BJ (cell line): ENCODE measurements at regions not wholly inside any gene's neighbourhood (a gene's known extent, or its start where the extent isn't known, plus 50 kb on each side); places are given as distances from the start of the nearest gene placed in this dataset.

Source experiments
- CTCF ChIA-PET: fragments of 350-600 bp; formaldehyde crosslinking; extraction: SDS; loops from one replicate; lab custom pipeline; 2021; ENCODE audit warnings: antibody characterized with exemption, inconsistent platforms; lab: Yijun Ruan, JAX
- POLR2A ChIA-PET: fragments of 300-600 bp; sonication (Branson Sonifier 250); formaldehyde crosslinking; extraction: SDS; loops from one replicate; lab custom pipeline; 2021; ENCODE audit warnings: antibody characterized with exemption; lab: Charles Lee
- DNase-seq: peaks from one replicate; pipeline ENCODE4 v3.0.0-alpha.2; 2011; ENCODE audit warnings: low read depth
- H3K27me3 ChIP-seq: 2 replicates; pipeline ENCODE4 v1.6.0; 2011; ENCODE audit warnings: low read length; ENCODE audit not compliant: control insufficient read depth, insufficient read depth
- H3K36me3 ChIP-seq: 2 replicates; pipeline ENCODE4 v1.5.1; 2011; ENCODE audit warnings: low read length; ENCODE audit not compliant: control insufficient read depth, insufficient read depth
- H3K4me3 ChIP-seq: 2 replicates; pipeline ENCODE4 v1.5.1; 2011; ENCODE audit warnings: low read depth, mild to moderate bottlenecking, control low read depth, low read length
- TF ChIP-seq, protein P1 (sequence below): IDR thresholded peaks from 2 replicates; pipeline ENCODE4 v1.5.1; 2011; ENCODE audit warnings: low read depth, mild to moderate bottlenecking, control low read depth, inconsistent platforms, low read length, moderate library complexity; ENCODE audit not compliant: insufficient read depth

DNA sequence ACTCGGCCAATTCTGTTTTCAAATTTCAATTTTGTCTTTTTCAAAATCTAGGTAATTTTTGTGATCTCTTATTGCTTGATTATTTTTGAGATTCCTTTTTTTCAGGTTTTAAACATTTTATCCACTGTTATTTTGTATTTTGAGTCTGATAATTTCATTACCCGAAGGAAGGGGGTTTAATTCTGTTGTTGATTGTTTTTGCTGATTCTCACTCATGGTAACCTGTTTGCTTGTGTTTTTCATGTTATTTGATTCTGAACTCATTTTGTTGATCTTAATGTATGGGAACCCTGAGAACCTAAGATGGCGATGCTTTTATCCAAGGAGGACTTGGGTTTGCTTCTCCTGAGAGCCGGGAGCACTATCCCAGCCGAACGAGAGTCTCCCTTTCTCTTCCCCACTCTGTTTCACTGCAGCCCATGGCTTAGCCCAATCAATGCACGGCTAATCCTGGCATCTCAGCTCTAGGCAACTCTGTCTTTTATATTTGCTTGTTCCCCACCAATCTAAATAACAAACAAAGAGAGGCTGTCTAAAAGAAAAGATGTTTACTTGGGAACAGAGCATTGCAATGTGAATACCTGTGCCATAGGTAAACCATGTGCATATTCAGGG, 73.2 kb upstream of the ZCCHC2 start:
- TF ChIP-seq, protein P1, sequence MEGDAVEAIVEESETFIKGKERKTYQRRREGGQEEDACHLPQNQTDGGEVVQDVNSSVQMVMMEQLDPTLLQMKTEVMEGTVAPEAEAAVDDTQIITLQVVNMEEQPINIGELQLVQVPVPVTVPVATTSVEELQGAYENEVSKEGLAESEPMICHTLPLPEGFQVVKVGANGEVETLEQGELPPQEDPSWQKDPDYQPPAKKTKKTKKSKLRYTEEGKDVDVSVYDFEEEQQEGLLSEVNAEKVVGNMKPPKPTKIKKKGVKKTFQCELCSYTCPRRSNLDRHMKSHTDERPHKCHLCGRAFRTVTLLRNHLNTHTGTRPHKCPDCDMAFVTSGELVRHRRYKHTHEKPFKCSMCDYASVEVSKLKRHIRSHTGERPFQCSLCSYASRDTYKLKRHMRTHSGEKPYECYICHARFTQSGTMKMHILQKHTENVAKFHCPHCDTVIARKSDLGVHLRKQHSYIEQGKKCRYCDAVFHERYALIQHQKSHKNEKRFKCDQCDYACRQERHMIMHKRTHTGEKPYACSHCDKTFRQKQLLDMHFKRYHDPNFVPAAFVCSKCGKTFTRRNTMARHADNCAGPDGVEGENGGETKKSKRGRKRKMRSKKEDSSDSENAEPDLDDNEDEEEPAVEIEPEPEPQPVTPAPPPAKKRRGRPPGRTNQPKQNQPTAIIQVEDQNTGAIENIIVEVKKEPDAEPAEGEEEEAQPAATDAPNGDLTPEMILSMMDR: no peak
- ChIA-PET POLR2A (no interaction called here), CTCF (no interaction called here)
- Histone ChIP-seq H3K4me3 (no peak overlapping the region), H3K36me3 (no peaks in the 10 kb centered on the region), H3K27me3 (peaks cover 3% of the 10 kb centered on the region)
- DNase-seq: no peak

DNA sequence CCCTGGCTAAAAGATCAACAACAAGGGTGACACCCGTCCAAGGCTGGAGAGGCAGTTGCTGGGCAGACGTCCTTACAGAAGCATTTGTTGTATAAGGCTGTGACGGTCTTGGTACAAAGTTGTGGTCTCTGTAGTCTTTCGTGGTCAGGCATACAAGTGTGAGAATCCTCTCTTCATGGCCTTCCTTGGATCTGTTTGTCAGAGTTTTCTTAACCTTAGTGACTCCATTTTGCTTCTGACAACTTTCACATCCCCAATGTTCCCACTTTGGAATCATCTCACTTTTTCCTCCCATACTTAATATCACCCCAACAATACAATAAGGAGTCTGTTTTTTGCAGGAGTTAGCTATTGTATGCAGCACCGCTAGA, 72.7 kb upstream of the ZCCHC2 start:
- POLR2A ChIA-PET: no interaction called here
- Histone ChIP-seq H3K27me3 (peaks cover 3% of the 10 kb centered on the region), H3K36me3 (no peaks in the 10 kb centered on the region), H3K4me3 (no peak overlapping the region)
- DNase-seq: no peak
- TF ChIP-seq, protein P1: no peak
- CTCF ChIA-PET: no interaction called here

DNA sequence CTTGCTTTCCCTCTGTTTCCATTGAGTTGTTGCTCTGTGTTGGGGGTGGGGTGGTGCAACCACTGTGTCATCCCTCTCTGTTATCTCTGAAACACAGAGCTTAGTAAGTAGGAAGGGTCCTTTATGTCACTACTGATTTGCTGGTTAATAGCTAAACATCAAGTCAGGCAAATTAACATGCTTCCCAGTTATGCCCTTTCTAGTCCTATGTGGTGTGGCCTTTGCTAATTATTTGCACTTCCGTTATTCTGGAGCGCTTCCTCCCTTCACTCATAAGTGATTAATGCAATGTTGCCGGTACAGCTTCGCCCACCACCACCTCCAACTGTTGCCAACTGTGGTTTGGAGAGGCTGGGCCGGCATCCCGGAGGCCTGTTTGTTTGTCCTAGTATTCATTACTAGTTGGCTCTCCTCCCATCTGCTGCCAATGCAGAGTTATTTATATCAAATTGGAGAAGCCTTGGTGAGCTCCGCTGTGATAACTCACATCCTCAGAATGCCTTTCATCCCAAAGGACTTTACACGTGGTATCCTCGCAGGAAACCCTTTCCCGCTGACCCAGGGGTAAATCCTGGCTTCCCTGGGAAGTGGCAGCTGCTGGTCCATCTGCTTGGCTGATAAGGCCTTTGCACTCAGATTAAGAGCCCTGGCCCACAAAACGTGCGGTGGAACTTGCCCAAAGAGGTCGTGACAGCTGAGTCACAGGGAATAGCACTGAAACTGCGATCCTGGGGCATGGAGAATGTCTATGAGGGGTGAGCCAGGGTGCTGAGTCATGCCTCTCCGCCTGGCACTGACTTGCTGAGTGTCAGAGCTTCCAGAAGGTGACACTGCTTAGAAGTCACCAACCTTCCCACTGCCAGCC, 72.0 kb upstream of the ZCCHC2 start:
- ChIA-PET CTCF (interaction anchor here (1.2 kb wide), 1 partner anchor 9 kb away, joined by 3 read pairs; no protein-coding TSS in a partner anchor), POLR2A (no interaction called here)
- no peak overlapping the region for H3K4me3 ChIP-seq

DNA sequence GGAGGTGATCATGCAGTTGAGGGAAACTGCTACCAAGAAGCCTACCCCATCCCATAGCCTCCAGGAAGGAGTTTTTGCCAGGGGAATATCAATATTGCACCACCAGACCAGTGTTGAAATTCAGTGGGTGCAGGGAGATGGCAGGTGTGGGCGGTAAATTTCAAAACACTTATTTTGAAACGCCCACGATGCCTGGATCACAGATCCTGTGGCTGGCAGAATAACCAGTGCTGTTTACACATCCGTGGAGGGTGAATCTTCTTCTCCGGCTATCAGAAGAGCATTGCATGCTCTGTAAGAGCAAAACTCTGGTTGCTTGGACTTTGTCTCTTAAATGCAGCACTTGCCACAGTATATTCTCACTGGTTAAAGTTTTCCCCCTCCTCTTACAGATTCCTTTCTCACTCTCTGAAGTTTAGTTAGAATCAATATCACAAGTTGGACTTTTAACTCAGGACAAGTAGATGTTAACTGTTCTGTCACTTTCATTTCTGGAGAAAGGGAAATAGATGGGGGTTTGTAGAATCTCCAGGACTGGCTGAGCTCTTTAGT, 70.5 kb upstream of the ZCCHC2 start:
- DNase-seq: no peak
- CTCF ChIA-PET: interaction anchor here (1.0 to 1.4 kb wide), 2 partner anchors 22 to 27 kb away, joined by 3 to 4 read pairs; no protein-coding TSS in a partner anchor
- TF ChIP-seq, protein P1: no peak
- H3K36me3 ChIP-seq: no peaks in the 10 kb centered on the region
- peaks cover 4% of the 10 kb centered on the region for H3K27me3 ChIP-seq
- POLR2A ChIA-PET: no interaction called here
- H3K4me3 ChIP-seq: no peak overlapping the region

More for the DNA sequence above, 72.0 kb upstream of the ZCCHC2 start:
- peaks cover 5% of the 10 kb centered on the region for H3K27me3 ChIP-seq
- H3K36me3 ChIP-seq: no peaks in the 10 kb centered on the region
- TF ChIP-seq, protein P1: no peak
- peak; percentile 4 for DNase-seq

DNA sequence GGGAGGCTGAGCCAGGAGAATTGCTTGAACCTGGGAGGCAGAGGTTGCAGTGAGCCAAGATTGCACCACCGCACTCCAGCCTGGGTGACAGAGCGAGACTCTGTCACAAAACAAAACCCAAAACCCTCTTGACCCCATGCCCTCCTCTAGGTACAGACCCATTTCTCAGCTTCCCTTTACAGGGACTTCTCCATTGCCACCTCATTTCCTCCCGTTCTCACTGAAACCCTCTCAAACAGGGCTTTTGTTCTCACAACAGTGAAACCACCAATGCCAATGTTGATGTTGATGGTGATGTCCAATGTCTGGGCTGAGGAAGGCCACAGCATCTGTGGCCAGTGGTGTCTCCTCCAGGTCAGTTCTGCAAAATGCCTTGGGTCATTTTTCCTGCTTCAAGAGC, 69.0 kb upstream of the ZCCHC2 start:
- ChIA-PET CTCF (interaction anchor here (1.3 kb wide), 1 partner anchor 9 kb away, joined by 3 read pairs; no protein-coding TSS in a partner anchor), POLR2A (no interaction called here)
- H3K4me3 ChIP-seq: no peak overlapping the region
- H3K36me3 ChIP-seq: no peaks in the 10 kb centered on the region
- no peak for DNase-seq
- H3K27me3 ChIP-seq: peaks cover 4% of the 10 kb centered on the region
- TF ChIP-seq, protein P1: no peak
